ENCODE measurements at regions not wholly inside any gene's neighbourhood (a gene's known extent, or its start where the extent isn't known, plus 50 kb on each side); places are given as distances from the start of the nearest gene placed in this dataset.

DNA sequence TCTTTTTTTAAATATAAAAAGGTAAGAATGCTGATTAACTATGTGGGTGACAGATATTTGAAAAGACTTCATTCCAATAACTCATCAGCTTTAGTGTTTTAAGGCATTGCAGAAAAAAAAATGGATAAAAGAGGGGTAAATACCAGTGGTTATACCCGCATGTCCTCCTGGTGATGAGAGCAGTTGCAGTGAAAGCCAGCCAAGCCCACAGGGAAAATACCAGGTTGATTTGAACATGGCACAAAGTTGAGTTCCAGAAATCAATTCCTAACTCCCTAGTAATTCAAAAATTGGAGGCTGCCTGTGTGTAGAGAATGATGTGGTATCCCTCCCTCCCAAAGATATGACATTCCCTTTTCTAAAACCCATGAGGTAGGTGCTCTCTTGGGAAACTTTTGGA, 453.2 kb upstream of the SOX9 start:
- Histone ChIP-seq H3K36me3 (no peaks in the 10 kb centered on the region), H3K27me3 (no peaks in the 10 kb centered on the region), H3K27ac (replicated peaks in 1 of 4) (no peak overlapping the region), H3K9me3 (peaks cover 0 to 16% (median 4%) of the 10 kb centered on the region in 4 donors), H3K4me3 (no peak overlapping the region), H3K4me1 (no peaks in the 10 kb centered on the region)
- intact Hi-C loops (cut with DNase I), result no loop called here
- WGBS, result 96% methylated on average over 1 of the region's 1 CpG
- DNase-seq (ENCODE audit: extremely low spot score), result no peak
- TF ChIP-seq EP300 (IDR thresholded peaks at IDR 0.05), result no peak
- TF ChIP-seq POLR2AphosphoS5 (IDR thresholded peaks at IDR 0.05), result no peak
- TF ChIP-seq, protein P1, sequence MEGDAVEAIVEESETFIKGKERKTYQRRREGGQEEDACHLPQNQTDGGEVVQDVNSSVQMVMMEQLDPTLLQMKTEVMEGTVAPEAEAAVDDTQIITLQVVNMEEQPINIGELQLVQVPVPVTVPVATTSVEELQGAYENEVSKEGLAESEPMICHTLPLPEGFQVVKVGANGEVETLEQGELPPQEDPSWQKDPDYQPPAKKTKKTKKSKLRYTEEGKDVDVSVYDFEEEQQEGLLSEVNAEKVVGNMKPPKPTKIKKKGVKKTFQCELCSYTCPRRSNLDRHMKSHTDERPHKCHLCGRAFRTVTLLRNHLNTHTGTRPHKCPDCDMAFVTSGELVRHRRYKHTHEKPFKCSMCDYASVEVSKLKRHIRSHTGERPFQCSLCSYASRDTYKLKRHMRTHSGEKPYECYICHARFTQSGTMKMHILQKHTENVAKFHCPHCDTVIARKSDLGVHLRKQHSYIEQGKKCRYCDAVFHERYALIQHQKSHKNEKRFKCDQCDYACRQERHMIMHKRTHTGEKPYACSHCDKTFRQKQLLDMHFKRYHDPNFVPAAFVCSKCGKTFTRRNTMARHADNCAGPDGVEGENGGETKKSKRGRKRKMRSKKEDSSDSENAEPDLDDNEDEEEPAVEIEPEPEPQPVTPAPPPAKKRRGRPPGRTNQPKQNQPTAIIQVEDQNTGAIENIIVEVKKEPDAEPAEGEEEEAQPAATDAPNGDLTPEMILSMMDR (IDR thresholded peaks at IDR 0.05), result no peak
- TF ChIP-seq POLR2A (IDR thresholded peaks at IDR 0.05; ENCODE audit: low read depth), result no peak

DNA sequence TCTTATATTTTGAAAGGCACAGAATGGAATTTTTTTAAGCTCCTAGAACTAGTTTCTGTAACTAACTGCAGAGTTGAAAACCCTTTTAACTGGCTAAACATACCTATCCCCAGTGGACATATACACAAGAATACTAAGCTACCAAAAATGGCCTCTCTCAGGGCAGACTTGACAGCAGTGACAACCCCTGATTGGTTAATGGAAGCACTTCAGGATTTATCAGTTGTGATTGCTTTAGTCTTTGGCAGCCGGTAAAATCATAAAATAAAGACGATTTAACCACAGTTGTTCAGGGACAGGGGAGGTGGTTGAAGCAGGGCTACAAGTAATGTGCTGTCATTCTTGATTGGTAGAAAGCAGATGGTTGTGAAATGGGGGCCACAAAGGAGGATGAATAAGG, 452.0 kb upstream of the SOX9 start:
- TF ChIP-seq POLR2AphosphoS5 (IDR thresholded peaks at IDR 0.05) (no peak), EP300 (IDR thresholded peaks at IDR 0.05) (no peak), POLR2A (IDR thresholded peaks at IDR 0.05; ENCODE audit: low read depth) (no peak)
- TF ChIP-seq, protein P1 (IDR thresholded peaks at IDR 0.05), result no peak

DNA sequence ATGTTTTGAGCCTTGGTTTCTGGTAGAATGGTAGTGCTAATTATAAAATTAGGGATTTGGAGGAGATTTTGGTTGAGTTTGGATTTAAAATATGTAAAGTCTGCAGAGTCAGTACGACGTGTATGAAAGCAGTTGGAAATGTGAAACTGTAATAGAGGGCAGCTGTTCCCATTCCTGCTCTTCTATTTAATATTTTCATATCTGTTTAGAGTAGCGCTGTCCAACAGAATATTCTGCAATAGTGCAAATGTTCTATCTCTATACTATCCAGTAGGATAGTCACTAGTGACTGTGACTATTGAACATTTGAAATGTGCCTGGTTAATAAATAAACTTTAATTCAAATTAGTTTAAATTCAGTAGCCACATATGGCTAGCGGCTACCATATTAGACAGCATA, 443.4 kb upstream of the SOX9 start:
- TF ChIP-seq, protein P1 (IDR thresholded peaks at IDR 0.05), result no peak
- TF ChIP-seq POLR2A (IDR thresholded peaks at IDR 0.05; ENCODE audit: low read depth) (no peak), EP300 (IDR thresholded peaks at IDR 0.05) (no peak), POLR2AphosphoS5 (IDR thresholded peaks at IDR 0.05) (no peak)
- no peak for DNase-seq (ENCODE audit: extremely low spot score)
- intact Hi-C loops (cut with DNase I), result no loop called here
- no peaks in the 10 kb centered on the region for H3K27me3 ChIP-seq
- no peaks in the 10 kb centered on the region for H3K36me3 ChIP-seq
- no peak overlapping the region for H3K4me3 ChIP-seq
- H3K4me1 ChIP-seq, result no peaks in the 10 kb centered on the region
- no peaks in the 10 kb centered on the region for H3K9me3 ChIP-seq
- H3K27ac ChIP-seq (replicated peaks in 1 of 4), result no peak overlapping the region
- 46% methylated on average over 4 of the region's 4 CpGs for WGBS

More for the DNA sequence above, 452.0 kb upstream of the SOX9 start:
- intact Hi-C loops (cut with DNase I), result no loop called here
- no peaks in the 10 kb centered on the region for H3K36me3 ChIP-seq
- DNase-seq (ENCODE audit: extremely low spot score), result no peak
- 84% methylated on average over 2 of the region's 2 CpGs for WGBS
- peaks cover 0 to 16% (median 4%) of the 10 kb centered on the region in 4 donors for H3K9me3 ChIP-seq
- H3K4me3 ChIP-seq, result no peak overlapping the region
- no peaks in the 10 kb centered on the region for H3K4me1 ChIP-seq
- no peak overlapping the region for H3K27ac ChIP-seq (replicated peaks in 1 of 4)
- H3K27me3 ChIP-seq, result no peaks in the 10 kb centered on the region

DNA sequence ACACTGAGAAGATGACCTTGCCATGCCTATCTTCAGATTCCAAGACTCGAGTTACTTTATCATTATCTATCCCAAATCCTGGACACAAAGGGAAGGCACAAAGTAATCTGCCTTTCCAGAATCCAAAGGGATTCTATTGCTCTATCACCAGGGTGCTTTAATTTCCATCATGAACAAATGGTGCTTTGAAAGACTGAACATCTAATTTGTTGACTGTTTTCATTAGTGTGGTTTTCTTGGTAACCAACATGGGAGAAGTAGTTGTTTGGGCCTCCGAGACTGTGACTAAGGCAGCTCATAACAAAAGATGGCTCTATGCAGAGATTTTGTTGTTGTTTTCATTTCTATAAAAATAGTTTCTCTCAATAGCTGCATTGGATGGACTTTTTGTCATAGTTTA, 441.0 kb upstream of the SOX9 start:
- intact Hi-C loops (cut with DNase I), result no loop called here
- 74% methylated on average over 2 of the region's 2 CpGs for whole genome bisulfite sequencing
- H3K36me3 ChIP-seq, result no peaks in the 10 kb centered on the region

More for the DNA sequence above, 441.0 kb upstream of the SOX9 start:
- Histone ChIP-seq H3K4me1 (no peaks in the 10 kb centered on the region), H3K27me3 (no peaks in the 10 kb centered on the region), H3K27ac (replicated peaks in 1 of 4) (no peak overlapping the region), H3K9me3 (no peaks in the 10 kb centered on the region), H3K4me3 (no peak overlapping the region)
- DNase-seq (ENCODE audit: extremely low spot score), result no peak
- no peak for TF ChIP-seq EP300 (IDR thresholded peaks at IDR 0.05)
- no peak for TF ChIP-seq POLR2AphosphoS5 (IDR thresholded peaks at IDR 0.05)
- TF ChIP-seq, protein P1 (IDR thresholded peaks at IDR 0.05), result no peak
- TF ChIP-seq POLR2A (IDR thresholded peaks at IDR 0.05; ENCODE audit: low read depth), result no peak
